NCI-H1694 (cell line): ENCODE measurements at regions not wholly inside any gene's neighbourhood (a gene's known extent, or its start where the extent isn't known, plus 50 kb on each side); places are given as distances from the start of the nearest gene placed in this dataset.

ENCODE experiments used
- DNase-seq: peaks from one replicate; lab custom pipeline; 2025; lab: John Stamatoyannopoulos, UW

DNA sequence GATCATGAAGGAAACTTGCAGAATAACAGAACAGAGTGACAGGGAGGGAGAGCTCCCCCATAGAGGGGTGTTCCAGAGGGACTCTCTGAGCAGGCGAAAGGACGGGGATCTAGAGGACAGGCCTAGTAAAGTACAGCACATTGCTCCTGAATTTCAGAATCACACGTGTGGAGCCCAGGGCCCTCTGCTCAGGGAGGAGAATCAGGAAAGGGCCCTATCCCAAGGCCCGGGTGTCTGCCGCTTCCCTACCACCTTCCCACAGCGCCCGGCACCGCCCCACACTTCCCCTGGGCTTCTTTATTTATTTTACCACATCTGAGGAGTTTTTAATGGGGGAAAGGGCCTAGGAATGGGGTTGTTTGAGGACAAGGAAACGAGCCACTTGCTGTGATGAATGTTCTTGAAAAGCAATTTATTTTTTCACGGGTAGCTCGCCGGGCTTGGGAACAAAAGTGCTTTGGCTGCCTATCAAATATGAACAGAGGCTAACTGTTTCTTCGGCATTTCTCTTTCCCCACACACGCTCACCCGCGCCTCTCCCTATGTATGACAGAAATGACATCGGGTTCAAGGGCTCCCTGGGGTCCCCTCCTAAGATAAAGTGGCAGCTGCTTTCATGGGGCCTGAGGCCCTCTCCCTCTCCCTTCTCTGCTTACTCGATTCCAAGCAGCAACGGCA is 79.3 kb upstream of the GLI2 start:
- DNase-seq, result no peak

DNA sequence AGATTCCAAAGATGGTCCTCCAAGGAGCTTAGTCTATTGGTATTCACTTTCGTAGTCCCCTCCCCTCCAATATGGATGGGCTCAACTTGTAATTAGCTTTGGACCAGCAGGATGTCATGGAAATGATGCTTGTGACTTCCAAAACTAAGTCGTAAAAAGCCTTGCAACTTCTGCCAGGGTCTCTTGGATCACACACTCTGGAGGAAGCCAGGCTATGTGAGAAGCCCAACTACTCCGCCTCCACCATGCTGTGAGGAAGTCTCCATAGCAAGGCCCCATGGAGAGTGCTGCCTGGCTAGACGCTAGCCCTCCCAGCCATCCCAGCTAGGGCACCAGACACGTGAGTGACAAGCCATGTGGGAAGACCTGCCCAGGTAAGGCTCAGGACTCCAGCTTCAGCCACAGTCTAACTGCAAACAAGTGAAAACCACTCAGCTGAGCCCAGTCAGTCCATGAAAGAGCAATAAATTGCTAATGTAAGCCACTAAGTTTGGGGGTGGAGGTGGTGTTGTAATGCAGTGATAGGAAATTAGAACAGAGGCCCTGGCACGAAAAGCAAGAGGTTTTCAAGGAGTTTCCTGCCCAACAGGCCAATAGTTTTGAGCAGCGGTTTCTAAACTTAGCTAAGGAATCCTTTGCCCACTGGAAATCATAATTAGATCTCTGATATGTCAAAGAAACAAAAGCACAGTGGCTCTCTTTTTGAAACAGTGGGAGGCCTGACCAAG is 77.5 kb upstream of the GLI2 start:
- DNase-seq, result no peak

DNA sequence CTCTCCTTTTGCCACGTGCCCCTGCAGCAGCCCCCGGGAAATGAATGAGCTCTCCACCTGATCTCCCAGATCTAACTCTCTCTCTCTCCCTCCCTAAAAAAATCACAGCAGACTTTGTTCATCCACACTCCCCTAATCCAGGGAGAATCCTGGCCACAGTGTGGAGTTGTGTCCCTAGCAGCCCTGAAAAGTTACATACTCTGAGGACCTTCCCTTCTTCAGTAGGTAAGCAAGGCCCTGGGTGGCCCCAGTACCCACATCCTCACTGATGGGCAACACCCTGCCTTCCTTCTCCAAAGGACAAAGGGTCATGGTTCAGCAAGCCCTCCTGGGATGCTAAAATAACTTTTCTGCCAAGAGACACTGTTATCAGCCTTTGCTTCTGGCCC is 76.9 kb upstream of the GLI2 start:
- no peak for DNase-seq

DNA sequence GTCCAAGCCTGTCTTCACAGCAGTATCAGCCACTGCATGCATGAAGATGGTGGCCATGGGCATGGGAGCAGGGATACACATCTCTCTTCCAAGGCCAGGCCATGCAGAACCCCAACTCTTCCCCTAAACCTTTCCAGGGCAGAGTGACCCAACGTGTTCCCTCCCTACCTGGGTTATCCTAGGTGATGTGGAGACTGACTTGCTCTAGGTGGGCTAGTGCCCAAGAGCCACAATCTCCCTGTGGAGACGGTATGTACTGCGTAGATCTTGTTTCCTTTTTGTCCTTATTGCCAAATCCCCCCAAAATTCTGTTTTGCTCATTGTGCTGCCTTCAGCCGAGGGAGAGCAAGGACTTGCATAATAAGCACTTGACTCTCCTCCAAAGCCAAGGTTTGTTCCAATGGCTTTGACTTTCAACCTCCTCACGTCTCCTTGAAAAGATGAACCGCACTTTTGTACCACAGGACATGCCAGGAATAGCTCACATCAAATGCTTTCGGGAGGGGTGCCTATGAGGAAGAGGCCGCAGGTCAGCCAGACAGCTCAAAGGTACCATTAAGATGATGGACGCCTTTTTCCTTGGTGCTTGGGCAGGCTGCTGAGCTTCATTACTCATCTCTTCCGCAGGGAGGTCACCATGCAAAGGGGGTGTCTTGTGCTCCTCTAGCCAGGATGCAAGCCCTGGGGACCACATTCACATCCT is 76.2 kb upstream of the GLI2 start:
- no peak for DNase-seq

DNA sequence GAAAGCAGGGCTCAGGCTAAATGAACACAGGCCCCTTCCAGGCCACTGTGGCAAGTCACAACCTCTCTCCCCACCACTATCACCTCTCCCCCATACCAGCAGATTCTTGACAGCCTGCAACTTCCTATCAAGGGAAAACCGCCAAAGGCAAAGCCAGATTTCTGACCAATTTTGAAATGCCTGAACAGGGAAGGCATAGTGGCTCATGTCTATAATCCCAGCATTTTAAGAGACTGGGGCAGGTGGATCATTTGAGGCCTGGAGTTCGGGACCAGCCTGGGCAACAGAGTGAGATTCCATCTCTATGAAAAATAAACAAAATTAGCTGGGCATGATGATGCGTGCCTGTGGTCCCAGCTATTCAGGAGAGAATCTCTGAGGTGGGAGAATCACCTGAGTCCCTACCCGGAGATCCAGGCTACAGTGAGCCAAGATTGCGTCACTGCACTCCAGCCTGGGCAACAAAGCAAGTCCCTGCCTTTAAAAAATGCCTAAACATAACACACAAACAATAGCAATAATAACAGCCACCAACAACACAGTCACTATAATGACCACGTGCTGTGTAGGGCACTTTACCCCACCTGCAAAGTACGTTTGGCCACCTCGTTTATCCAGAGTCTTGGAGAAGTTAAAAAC is 75.5 kb upstream of the GLI2 start:
- DNase-seq, result no peak

DNA sequence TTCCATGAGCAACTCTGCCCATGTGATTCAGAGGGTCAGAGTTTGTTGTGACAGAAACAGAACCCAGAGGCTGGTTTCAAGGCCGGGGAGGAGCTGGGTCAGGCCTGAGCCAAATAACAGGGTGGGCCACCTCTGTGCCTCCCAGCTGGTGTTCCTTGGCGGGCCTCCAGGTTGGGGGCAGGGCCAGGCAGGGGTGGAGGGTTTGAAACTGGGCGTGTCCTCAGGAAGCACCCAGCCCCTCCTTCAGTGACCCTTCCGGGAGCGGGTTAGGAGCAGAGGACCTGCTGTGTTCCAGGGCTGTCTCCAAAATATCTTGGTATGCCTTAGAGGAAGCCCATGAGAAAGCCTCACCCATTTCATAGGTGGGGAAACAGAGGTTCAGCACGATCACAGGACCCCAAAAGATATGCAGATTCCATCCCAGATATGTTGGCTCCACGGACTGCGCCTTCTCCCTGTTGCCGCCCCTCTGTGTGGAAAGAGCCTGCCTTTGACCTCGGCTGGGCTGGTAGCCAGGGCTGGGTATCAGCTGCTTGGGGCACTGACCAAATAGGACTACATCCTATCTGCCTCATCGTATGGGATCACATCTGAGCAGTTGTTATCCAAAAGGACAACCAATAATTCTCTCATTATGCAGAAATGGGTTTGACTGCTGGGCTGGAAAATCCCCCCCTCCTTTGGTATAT is 74.8 kb upstream of the GLI2 start:
- DNase-seq, result no peak

DNA sequence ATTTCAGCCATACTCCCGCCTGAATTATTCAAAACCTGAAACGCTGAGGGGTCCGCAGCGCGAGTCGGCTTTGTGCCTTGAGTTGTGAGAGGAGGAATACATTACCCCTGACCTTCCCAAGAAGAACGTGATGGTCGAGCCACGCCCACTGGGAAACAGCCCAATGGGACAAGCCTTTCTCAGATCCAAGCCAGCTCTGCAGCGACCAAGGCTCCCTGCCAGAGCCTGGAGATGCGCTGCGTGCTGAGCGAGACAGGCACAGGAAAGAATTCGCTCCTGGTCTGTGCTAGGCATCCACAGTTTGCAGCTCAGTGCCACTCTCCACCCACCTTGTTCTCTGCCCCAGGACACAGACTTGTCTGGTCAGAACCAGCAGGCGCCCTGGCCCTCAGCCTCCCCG is 74.1 kb upstream of the GLI2 start:
- DNase-seq, result no peak

DNA sequence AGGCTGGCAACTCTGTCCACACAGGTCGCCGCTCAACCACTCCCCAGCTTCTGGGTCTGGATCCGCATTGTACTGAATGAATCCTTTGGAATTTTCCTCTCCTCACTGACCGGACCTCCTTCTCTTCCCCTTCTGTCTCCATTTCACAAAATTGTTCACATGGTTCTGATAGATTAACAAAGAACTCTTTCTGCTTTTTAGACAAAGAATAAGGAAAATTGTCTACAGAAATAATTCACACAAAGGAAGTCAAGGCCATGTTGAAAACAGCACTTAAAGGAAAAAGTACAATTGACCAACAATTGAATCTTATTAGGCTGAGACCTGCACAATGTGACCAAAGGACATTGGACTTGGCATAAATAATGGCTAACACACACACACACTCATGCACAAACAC is 73.6 kb upstream of the GLI2 start:
- no peak for DNase-seq

DNA sequence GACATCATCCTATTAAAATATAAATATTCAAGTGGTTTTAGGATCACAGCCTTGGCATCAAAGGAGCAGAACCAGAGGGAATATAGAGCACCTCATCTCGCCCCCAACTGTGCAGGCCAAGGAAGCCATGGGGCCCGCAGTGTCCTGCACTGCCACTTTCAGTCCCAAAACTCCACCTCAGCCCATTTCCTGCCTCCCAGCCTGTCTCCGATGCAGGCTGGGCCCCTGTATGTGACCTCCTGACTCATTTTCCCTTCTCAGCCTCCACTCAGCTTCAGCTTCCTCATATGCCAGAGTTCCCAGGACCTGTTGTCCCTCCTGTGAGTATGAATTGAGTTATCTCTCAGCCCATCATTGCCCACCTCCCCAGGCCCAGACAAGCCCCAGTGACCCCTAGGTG is 72.9 kb upstream of the GLI2 start:
- DNase-seq, result no peak

DNA sequence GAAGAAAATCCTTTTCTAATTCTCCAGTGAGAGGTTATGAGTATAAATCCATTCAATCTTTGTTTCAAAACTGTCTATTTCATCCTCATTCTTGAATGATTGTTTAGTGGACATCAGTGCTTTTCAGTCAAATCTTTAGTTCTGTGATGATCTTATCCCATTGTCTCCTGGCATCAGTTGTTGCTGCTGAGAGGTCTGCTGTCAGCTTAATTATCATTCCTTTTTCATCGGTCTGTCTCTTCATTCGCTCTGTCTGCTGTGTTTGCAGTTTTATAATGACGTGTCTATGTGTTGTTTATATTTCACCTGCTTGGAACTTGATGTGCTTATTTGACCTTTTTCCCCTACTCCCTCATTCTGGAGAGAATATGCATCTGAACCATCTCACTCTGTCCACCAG is 69.2 kb upstream of the GLI2 start:
- no peak for DNase-seq

DNA sequence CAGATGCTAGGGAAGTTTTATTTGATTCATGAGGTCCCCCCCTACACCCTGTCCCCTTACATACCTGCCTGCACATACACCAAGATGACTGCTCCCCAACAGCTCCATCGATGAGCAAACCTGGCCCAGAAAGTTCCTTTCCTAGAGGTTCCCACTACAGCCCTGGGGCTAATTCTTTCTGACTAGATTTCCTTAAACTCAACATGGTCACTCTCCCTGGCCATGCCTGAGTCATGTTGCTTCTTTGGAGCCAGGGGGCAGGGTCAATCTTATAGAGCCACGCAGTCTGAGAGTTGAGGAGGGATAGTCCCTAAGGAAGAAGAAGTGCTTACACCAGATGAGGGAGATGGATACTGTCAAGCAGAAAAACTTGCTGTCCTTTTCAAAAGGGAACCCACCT is 67.7 kb upstream of the GLI2 start:
- no peak for DNase-seq

DNA sequence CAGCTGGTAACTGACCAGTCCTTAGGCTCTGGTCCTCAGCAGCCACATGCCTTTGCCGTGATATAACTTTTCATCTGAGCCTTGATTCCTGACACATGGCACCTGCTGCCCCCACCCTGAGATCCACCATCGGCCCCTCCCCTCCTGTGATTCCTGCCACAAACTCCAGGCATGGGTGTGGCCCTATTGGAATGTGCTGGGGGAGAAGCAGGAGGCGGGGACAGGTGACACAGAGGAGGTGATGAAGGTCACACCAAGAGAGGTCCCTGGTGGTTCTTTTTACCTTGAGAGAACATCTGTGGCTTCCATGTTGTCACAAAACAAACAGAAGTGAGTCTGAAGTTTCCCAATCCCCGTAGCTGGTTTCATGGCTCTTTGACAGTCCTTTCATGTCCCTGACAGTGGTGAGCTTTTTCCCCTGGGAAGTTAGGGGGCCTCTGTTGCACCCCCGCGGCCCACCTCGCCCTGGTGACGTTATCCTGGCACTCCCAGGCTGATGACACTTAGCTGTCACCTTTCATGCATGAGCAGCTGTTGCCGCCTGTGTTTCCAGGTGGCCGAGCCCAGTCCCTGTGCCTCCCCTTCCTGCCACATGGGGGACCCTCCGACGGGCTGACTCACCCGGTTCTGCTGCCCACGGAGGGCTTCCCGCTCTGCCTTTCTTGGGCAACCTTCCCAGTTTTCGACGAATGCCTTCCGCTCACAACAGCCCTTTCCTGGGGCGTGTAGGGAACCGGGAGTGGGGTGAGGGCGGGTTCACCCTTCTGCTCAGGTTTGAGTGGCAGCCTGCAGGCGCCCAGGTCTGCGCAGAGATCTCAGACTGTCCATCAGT is 66.3 kb upstream of the GLI2 start:
- peak; percentile 35 for DNase-seq

DNA sequence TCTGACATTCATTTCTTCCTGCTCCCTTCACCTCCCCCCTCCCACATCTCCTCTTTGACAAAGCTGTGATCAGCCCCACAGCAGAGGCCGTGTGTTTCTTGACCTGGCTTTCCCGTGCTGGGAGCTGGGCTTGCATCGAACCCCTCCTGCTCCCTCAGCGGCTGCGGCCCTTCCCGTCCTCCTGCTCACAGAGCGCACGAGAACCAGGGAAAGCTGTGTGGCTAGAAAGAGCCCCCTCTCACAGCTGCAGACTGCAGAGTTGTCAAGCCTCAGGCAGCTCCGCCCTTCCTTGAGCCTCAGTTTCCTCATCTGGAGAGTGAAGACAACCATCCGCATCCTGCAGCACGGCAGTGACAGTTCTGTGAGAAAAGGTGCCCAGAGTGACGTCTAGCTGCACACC is 65.7 kb upstream of the GLI2 start:
- DNase-seq, result no peak

DNA sequence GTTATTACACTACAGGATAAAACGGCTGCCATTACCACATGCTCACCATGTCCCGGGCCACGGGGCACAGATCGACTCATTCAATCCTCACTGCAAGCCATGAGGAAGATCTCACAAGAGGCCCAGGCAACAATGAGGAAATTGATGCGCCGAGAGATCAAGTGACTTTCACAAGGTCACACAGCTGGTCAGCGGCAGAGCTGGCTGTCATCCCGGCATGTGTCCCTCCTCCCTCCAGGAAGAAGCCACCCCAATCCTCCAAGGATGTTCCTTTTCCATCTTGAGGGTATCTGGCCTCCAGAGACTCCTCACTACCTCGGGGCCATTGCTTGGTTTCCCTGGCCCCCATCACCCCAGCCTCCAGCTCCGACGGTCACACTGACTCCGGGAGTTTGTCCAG is 65.3 kb upstream of the GLI2 start:
- DNase-seq, result no peak

DNA sequence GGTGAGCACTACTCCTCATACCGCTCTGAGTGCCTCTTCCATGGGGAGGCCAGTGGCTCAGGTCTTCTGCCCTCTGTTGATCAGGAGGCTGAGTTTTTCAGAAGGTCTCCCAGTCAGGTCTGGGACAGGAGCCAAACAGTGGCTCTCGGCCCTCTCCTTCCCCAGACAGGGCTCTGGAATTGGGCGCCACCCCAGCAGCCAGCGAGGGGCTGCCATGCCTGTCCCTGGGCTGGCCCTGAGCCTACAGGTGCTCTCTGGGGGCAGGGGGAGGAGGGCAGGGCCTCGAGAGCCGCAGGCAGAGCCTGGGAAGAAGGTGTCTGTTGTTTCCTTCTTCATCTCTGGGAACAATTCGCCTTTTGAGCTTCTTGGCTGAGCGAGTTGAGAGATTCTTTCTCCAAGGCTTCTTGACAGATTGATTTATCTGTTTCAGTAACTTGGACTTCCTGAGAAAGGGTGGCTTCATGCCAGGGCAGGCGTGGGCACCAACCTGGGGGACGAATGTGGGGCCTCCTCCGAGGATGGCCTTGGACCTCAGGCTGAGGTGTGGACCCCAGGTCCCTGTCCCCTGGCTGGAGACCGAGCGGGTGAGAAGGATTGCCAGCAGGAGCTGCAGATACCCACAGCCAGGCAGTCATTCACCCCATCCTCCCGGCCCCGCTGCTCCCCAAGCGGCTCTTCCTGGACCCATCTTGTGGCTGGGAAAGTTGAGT is 64.7 kb upstream of the GLI2 start:
- no peak for DNase-seq

DNA sequence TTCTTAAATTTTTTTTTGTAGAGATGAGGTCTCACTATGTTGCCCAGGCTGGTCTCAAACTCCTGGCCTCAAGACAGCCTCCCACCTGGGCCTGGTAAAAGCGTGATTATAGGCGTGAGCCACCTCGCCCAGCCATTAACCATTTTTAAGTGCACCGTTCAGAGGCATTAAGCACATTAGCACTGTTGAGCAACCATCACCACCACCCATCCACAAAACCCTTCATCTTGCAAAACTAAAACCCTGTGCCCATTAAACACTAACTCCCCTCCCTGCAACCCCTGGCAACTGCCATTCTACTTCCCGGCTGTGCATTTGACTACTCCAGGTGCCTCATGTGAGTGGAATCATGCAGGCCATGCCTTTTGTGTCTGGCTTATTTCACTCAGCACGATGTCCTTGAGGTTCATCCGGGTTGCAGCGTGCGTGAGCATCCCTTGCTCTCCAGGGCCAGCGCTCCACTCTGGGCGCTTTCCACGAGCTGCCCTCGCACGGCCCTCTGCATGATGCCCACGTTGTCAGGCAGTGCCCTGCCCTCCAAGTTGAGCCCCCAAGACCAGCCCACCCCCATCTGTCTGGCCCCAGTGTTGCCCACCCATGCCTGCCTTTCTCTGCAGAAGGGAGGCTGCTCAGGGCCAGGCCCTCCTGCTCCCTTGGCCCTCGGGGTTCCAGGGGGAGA is 63.0 kb upstream of the GLI2 start:
- no peak for DNase-seq

DNA sequence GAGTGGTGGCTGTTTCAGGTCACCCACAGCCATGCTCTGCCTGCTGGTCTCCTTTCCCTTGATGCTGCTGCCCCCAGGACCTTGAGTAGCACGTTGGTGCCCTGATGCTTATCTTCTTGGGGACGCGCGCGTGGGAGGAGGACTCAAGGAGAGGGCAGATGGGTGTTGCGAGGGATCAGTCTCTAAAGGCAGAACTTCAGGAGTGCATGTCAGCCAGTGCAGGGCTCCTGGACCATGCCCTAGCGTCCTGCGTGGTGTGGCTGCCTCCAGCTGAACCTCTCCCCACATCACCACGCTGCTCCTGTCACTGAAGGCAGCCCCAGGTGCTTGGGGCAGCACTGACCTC is 62.5 kb upstream of the GLI2 start:
- DNase-seq, result no peak

DNA sequence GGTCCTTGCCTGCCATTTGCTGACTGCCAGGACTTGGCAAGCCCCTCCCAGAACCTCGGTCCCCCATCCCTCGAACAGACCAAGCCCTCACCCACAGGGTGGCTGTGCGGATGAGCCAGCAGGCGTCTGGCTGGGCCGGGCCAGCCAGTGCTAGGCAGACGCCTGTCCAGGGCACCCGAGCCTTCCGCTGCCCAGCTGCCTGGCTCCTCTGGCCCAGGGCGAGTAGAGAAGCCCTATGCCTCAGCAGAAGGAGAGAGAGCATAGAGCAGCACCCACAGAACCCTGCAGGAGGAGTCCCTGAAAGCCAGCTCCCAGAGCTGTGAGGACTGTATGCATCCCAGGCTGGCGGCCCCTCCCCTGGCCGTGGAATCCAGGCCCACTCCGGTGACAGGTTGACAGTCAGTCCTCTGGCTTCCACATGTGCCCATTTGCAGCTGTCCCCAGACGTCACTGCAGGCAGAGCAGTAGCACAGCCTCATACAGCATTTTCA is 62.1 kb upstream of the GLI2 start:
- DNase-seq, result no peak

DNA sequence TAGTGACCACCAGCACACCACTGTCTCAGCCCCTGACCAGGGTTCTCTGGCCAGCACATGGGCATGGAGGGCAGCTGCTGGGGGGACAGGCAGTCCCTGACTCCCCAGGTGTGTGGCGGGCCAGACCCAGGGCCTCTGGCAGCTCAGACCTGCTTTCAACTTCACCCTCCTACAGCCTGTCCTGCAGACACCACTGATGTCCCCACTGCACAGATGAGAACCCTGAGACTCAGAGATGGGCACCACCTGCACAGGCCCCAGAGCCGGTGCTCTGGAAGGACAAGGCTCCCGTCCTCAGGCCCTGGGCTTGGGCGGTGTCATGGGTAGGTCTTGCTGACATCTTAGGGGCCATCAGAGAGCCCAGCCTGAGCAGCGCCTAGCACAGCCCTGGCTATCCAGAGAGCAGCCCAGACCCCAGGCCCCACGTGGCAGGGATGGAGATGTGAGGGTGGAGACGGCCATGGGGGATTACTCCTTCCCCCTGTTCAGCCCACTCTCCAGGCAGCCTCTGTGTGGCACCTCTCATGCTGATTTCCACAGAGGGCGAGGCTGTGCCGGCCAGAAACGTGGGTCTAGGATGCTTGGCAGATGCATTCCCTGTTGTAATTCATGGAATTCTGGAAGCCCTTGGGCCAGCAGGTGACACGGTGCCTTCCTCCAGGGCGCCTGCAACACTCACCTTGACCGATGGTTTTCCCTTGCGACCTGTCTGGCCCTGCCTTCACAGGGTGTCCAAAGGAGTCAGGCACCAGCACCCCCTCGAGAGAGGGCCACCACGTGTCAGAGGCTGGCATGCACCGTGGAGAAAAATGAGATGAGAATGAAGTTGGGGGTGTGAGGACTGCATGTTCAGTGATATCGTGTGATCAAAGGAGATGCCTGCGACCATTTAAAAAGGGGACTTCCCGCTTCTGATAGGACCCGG is 61.2 kb upstream of the GLI2 start:
- DNase-seq, result no peak
